ENCODE measurements at regions not wholly inside any gene's neighbourhood (a gene's known extent, or its start where the extent isn't known, plus 50 kb on each side); places are given as distances from the start of the nearest gene placed in this dataset.

GRCh38 chr4:160142579-160142978 lies 1039.7 kb downstream of the RAPGEF2 start:
- DNase-seq (no peak), ATAC-seq (ENCODE audit: insufficient read depth, low read depth) (no peak)
- H3K27me3 ChIP-seq (ENCODE audit: insufficient read depth, low read length, poor library complexity) = no peaks in the 10 kb centered on the region
- no peaks in the 10 kb centered on the region for H4K20me1 ChIP-seq (ENCODE audit: insufficient read depth, low read length)
- no peak overlapping the region for H3K4me2 ChIP-seq (ENCODE audit: insufficient read depth, low read length)
- H3K79me2 ChIP-seq (ENCODE audit: insufficient read depth, low read length) = no peaks in the 10 kb centered on the region
- H3K36me3 ChIP-seq (ENCODE audit: insufficient read depth, low read length) = no peaks in the 10 kb centered on the region
- H2AFZ ChIP-seq (ENCODE audit: low read depth, low read length) = no peak overlapping the region
- no peak overlapping the region for H3K9ac ChIP-seq (ENCODE audit: low read depth, low read length)
- H3K4me3 ChIP-seq (ENCODE audit: low read depth in 1 of 2, low read length in 2 of 2) = no peak overlapping the region
- TF ChIP-seq EZH2 (IDR thresholded peaks at IDR 0.05; ENCODE audit: borderline replicate concordance, low read depth, low read length, severe bottlenecking) = no peak
- TF ChIP-seq, protein P1, sequence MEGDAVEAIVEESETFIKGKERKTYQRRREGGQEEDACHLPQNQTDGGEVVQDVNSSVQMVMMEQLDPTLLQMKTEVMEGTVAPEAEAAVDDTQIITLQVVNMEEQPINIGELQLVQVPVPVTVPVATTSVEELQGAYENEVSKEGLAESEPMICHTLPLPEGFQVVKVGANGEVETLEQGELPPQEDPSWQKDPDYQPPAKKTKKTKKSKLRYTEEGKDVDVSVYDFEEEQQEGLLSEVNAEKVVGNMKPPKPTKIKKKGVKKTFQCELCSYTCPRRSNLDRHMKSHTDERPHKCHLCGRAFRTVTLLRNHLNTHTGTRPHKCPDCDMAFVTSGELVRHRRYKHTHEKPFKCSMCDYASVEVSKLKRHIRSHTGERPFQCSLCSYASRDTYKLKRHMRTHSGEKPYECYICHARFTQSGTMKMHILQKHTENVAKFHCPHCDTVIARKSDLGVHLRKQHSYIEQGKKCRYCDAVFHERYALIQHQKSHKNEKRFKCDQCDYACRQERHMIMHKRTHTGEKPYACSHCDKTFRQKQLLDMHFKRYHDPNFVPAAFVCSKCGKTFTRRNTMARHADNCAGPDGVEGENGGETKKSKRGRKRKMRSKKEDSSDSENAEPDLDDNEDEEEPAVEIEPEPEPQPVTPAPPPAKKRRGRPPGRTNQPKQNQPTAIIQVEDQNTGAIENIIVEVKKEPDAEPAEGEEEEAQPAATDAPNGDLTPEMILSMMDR (IDR thresholded peaks at IDR 0.05; ENCODE audit: borderline replicate concordance, extremely low read depth, low read length, poor library complexity, severe bottlenecking) = no peak
- no peaks in the 10 kb centered on the region for H3K9me3 ChIP-seq (ENCODE audit: insufficient read depth, low read length, severe bottlenecking)
- no peak overlapping the region for H3K27ac ChIP-seq (ENCODE audit: low read length)
- no peaks in the 10 kb centered on the region for H3K4me1 ChIP-seq (ENCODE audit: insufficient read depth, low read length)

DNA sequence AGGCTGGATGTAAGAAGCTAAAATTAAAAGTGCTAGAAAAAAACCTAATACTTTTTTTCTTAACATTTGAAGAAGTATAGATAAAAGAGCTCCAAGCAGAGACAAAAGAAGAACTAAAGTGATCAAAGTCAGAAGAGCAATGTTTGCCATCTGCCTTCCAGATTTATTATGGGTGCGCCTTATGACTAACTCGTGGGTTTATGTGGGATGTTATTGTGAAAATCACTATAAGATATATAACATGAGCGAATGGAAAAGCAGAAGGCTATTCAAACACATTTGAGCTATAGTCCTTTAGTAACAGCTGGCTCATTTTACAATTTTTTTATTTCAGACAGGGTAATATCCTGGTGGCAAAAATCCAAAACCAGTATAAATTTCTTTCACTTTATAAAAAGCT lies 1040.7 kb downstream of the RAPGEF2 start:
- Histone ChIP-seq H3K27me3 (ENCODE audit: insufficient read depth, low read length, poor library complexity) (no peaks in the 10 kb centered on the region), H3K79me2 (ENCODE audit: insufficient read depth, low read length) (no peaks in the 10 kb centered on the region), H3K4me1 (ENCODE audit: insufficient read depth, low read length) (no peaks in the 10 kb centered on the region), H3K9ac (ENCODE audit: low read depth, low read length) (no peak overlapping the region), H2AFZ (ENCODE audit: low read depth, low read length) (no peak overlapping the region), H3K36me3 (ENCODE audit: insufficient read depth, low read length) (no peaks in the 10 kb centered on the region), H4K20me1 (ENCODE audit: insufficient read depth, low read length) (no peaks in the 10 kb centered on the region), H3K27ac (ENCODE audit: low read length) (no peak overlapping the region), H3K4me3 (ENCODE audit: low read depth in 1 of 2, low read length in 2 of 2) (no peak overlapping the region), H3K9me3 (ENCODE audit: insufficient read depth, low read length, severe bottlenecking) (no peaks in the 10 kb centered on the region), H3K4me2 (ENCODE audit: insufficient read depth, low read length) (no peak overlapping the region)
- ATAC-seq (ENCODE audit: insufficient read depth, low read depth) (no peak), DNase-seq (no peak)
- TF ChIP-seq EZH2 (IDR thresholded peaks at IDR 0.05; ENCODE audit: borderline replicate concordance, low read depth, low read length, severe bottlenecking) = no peak
- TF ChIP-seq, protein P1 (IDR thresholded peaks at IDR 0.05; ENCODE audit: borderline replicate concordance, extremely low read depth, low read length, poor library complexity, severe bottlenecking) = no peak

- no peak overlapping the region for H3K4me2 ChIP-seq (ENCODE audit: insufficient read depth, low read length)
- H3K4me1 ChIP-seq (ENCODE audit: insufficient read depth, low read length) = no peaks in the 10 kb centered on the region
- peaks cover 6% of the 10 kb centered on the region for H3K9me3 ChIP-seq (ENCODE audit: insufficient read depth, low read length, severe bottlenecking)
- no peak overlapping the region for H3K9ac ChIP-seq (ENCODE audit: low read depth, low read length)
- no peak for DNase-seq
- H3K79me2 ChIP-seq (ENCODE audit: insufficient read depth, low read length) = no peaks in the 10 kb centered on the region
- no peaks in the 10 kb centered on the region for H3K27me3 ChIP-seq (ENCODE audit: insufficient read depth, low read length, poor library complexity)
- no peak overlapping the region for H2AFZ ChIP-seq (ENCODE audit: low read depth, low read length)
- no peaks in the 10 kb centered on the region for H3K36me3 ChIP-seq (ENCODE audit: insufficient read depth, low read length)
- no peak overlapping the region for H3K27ac ChIP-seq (ENCODE audit: low read length)
- no peak overlapping the region for H3K4me3 ChIP-seq (ENCODE audit: low read depth in 1 of 2, low read length in 2 of 2)
- no peak for ATAC-seq (ENCODE audit: insufficient read depth, low read depth)
- H4K20me1 ChIP-seq (ENCODE audit: insufficient read depth, low read length) = no peaks in the 10 kb centered on the region
- no peak for TF ChIP-seq EZH2 (IDR thresholded peaks at IDR 0.05; ENCODE audit: borderline replicate concordance, low read depth, low read length, severe bottlenecking)
- TF ChIP-seq, protein P1 (IDR thresholded peaks at IDR 0.05; ENCODE audit: borderline replicate concordance, extremely low read depth, low read length, poor library complexity, severe bottlenecking) = no peak
Observed at GRCh38 chr4:160159457-160159856, 1056.6 kb downstream of the RAPGEF2 start.

DNA sequence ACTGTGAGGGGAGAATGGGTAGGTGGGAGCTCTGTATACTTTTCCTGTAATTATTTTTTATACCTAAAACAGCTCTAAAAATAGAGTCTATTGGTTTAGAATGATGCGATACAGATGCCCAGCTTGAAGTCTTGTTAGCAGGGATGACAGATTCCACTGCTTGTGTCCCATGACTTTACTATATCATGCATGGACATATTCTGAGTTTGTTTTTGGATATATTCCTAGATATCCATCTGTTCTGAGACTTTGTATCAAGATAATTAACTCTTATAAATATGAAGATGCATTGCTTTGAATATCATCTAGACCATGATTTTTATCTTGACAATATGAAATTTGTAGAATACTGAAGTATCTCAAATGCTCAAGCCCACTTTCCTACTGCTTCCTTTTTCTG lies 1058.1 kb downstream of the RAPGEF2 start:
- Histone ChIP-seq H3K27ac (ENCODE audit: low read length) (no peak overlapping the region), H3K79me2 (ENCODE audit: insufficient read depth, low read length) (no peaks in the 10 kb centered on the region), H2AFZ (ENCODE audit: low read depth, low read length) (no peak overlapping the region), H3K36me3 (ENCODE audit: insufficient read depth, low read length) (no peaks in the 10 kb centered on the region), H3K4me3 (ENCODE audit: low read depth in 1 of 2, low read length in 2 of 2) (no peak overlapping the region), H3K4me1 (ENCODE audit: insufficient read depth, low read length) (no peaks in the 10 kb centered on the region), H3K9ac (ENCODE audit: low read depth, low read length) (no peak overlapping the region), H4K20me1 (ENCODE audit: insufficient read depth, low read length) (no peaks in the 10 kb centered on the region), H3K9me3 (ENCODE audit: insufficient read depth, low read length, severe bottlenecking) (peaks cover 6% of the 10 kb centered on the region), H3K27me3 (ENCODE audit: insufficient read depth, low read length, poor library complexity) (no peaks in the 10 kb centered on the region), H3K4me2 (ENCODE audit: insufficient read depth, low read length) (no peak overlapping the region)
- TF ChIP-seq, protein P1 (IDR thresholded peaks at IDR 0.05; ENCODE audit: borderline replicate concordance, extremely low read depth, low read length, poor library complexity, severe bottlenecking) = no peak
- no peak for TF ChIP-seq EZH2 (IDR thresholded peaks at IDR 0.05; ENCODE audit: borderline replicate concordance, low read depth, low read length, severe bottlenecking)
- ATAC-seq (ENCODE audit: insufficient read depth, low read depth) = no peak
- DNase-seq = no peak
